ENCODE measurements at regions not wholly inside any gene's neighbourhood (a gene's known extent, or its start where the extent isn't known, plus 50 kb on each side); places are given as distances from the start of the nearest gene placed in this dataset.

GRCh38 chr15:95647531-95648277, 682.8 kb upstream of the NR2F2 start:
- no peak for DNase-seq (ENCODE audit: insufficient read length, low spot score)

GRCh38 chr15:95653361-95653805, 677.1 kb upstream of the NR2F2 start:
- FAIRE-seq = no peak

More at GRCh38 chr15:95647531-95648277, 682.8 kb upstream of the NR2F2 start:
- FAIRE-seq = no peak

GRCh38 chr15:95655089-95655607, 675.4 kb upstream of the NR2F2 start:
- no peak for FAIRE-seq
- DNase-seq (ENCODE audit: insufficient read length, low spot score) = no peak

More at GRCh38 chr15:95653361-95653805, 677.1 kb upstream of the NR2F2 start:
- no peak for DNase-seq (ENCODE audit: insufficient read length, low spot score)

GRCh38 chr15:95656595-95656994, 673.9 kb upstream of the NR2F2 start:
- FAIRE-seq = no peak
- no peak for DNase-seq (ENCODE audit: insufficient read length, low spot score)

- FAIRE-seq = no peak
- DNase-seq (ENCODE audit: insufficient read length, low spot score) = no peak
These were observed 671.7 kb upstream of the NR2F2 start for GRCh38 chr15:95658799-95659198.

- no peak for FAIRE-seq
- no peak for DNase-seq (ENCODE audit: insufficient read length, low spot score)
These were observed 670.8 kb upstream of the NR2F2 start for GRCh38 chr15:95659656-95660055.

GRCh38 chr15:95662638-95663037, 667.9 kb upstream of the NR2F2 start:
- DNase-seq (ENCODE audit: insufficient read length, low spot score) (no peak), FAIRE-seq (no peak)

GRCh38 chr15:95663156-95664100, 667.1 kb upstream of the NR2F2 start:
- DNase-seq (ENCODE audit: insufficient read length, low spot score) (no peak), FAIRE-seq (no peak)

GRCh38 chr15:95664450-95664849, 666.0 kb upstream of the NR2F2 start:
- FAIRE-seq = no peak
- no peak for DNase-seq (ENCODE audit: insufficient read length, low spot score)

- FAIRE-seq (no peak), DNase-seq (ENCODE audit: insufficient read length, low spot score) (no peak)
These were observed 661.2 kb upstream of the NR2F2 start for GRCh38 chr15:95669146-95669922.

- no peak for FAIRE-seq
- no peak for DNase-seq (ENCODE audit: insufficient read length, low spot score)
These were observed 656.5 kb upstream of the NR2F2 start for GRCh38 chr15:95674031-95674430.

- FAIRE-seq (no peak), DNase-seq (ENCODE audit: insufficient read length, low spot score) (no peak)
These were observed 654.0 kb upstream of the NR2F2 start for GRCh38 chr15:95676500-95676899.

- FAIRE-seq (no peak), DNase-seq (ENCODE audit: insufficient read length, low spot score) (no peak)
These were observed 650.5 kb upstream of the NR2F2 start for GRCh38 chr15:95679847-95680582.

- FAIRE-seq = no peak
These were observed 649.8 kb upstream of the NR2F2 start for GRCh38 chr15:95680728-95681127.

GRCh38 chr15:95681836-95682544, 648.5 kb upstream of the NR2F2 start:
- no peak for DNase-seq (ENCODE audit: insufficient read length, low spot score)
- FAIRE-seq = no peak

More at GRCh38 chr15:95680728-95681127, 649.8 kb upstream of the NR2F2 start:
- no peak for DNase-seq (ENCODE audit: insufficient read length, low spot score)

- FAIRE-seq = no peak
These were observed 646.4 kb upstream of the NR2F2 start for GRCh38 chr15:95684126-95684525.

GRCh38 chr15:95684693-95685115, 645.8 kb upstream of the NR2F2 start:
- no peak for DNase-seq (ENCODE audit: insufficient read length, low spot score)
- no peak for FAIRE-seq

More at GRCh38 chr15:95684126-95684525, 646.4 kb upstream of the NR2F2 start:
- DNase-seq (ENCODE audit: insufficient read length, low spot score) = no peak

GRCh38 chr15:95687061-95687460, 643.4 kb upstream of the NR2F2 start:
- FAIRE-seq (no peak), DNase-seq (ENCODE audit: insufficient read length, low spot score) (no peak)

GRCh38 chr15:95687686-95688085, 642.8 kb upstream of the NR2F2 start:
- DNase-seq (ENCODE audit: insufficient read length, low spot score) (no peak), FAIRE-seq (no peak)
